ENCODE measurements at regions not wholly inside any gene's neighbourhood (a gene's known extent, or its start where the extent isn't known, plus 50 kb on each side); places are given as distances from the start of the nearest gene placed in this dataset.
A peak's percentile ranks its signal among the peaks of the same experiment; 100 is the strongest.
"Not testable (repeated sequence)": the region's sequence is repeated elsewhere in the genome, so short reads cannot be mapped to it uniquely, and the experiment has no call there.

DNA sequence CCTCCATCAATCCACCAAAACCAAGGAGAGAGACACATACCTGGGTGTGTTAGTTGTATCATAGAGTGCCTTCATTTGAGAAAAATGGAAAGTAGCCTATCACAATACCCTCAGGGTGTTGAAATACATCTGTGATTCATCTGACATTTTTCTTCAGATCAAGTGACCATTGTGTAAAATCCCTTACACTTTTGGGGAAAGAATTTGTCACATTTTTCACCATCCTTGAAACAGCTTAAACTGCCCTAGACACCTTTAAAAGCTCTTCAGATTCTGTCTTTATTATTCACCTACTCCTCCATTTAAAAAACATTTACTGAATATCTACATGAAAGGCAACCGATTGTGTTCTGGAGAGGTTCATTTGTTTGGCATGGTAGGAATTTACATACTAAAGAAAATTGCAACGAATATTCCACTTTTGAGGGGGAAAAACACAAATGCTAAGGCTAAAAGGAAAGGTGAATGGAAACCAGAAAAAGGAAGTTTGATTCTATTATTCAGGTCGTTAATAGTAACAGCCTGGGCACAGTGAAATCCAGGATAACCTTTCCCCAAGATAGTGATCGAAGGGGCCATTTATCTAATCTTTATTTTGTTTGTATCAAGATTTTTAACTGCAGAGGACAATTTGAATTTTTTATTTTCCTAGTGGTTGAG, 70.4 kb upstream of the SAMSN1 start:
- peak overlapping the region; percentile 92 for H3K27ac ChIP-seq (ENCODE audit: low read length)
- peak overlapping the region; percentile 43; the same call in 1 of the 2 replicates for H3K4me3 ChIP-seq (ENCODE audit: low read length)
- no peaks in the 10 kb centered on the region for H3K27me3 ChIP-seq (ENCODE audit: insufficient read depth, low read length)
- H3K36me3 ChIP-seq (ENCODE audit: insufficient read depth, low read depth, low read length), result no peaks in the 10 kb centered on the region; the same call in 1 of the 2 replicates
- peaks cover 14% of the 10 kb centered on the region for H3K9me3 ChIP-seq (ENCODE audit: insufficient read depth, low read depth, low read length)
- peaks cover 57% of the 10 kb centered on the region; the same call in 1 of the 2 replicates for H3K4me1 ChIP-seq (ENCODE audit: insufficient read depth, low read length)
- H3K9ac ChIP-seq (ENCODE audit: low read depth, low read length), result peak overlapping the region; percentile 72

DNA sequence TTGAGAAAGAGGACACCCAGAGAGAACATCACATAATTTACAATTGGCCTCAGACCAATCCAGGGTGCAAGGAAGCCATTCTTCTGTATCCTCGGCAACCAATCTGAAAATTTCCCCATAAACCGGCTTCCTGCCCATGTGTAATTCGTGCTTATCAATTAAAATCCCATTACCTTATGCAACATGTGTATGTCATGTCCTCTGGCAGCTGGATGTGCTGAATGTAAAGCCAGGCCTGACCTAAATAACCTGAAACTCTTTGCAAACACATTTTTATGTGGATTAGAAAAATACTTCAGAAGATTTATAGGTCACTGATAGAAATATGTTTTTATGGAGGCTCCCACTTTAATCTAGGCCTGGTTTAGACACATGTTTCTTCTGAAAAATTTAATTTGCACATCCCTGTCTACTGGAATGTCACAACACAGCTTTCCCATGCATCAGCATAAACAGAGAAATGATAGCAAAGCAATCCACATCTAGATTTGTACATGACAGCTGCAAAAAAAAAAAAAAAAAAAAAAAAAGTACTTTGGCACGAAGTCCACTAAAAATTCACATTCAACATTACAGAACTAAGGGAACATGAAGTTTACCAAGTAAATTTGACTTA, 69.4 kb upstream of the SAMSN1 start:
- peak overlapping the region; percentile 84 for H3K27ac ChIP-seq (ENCODE audit: low read length)
- peak overlapping the region; percentile 3; the same call in 1 of the 2 replicates for H3K4me3 ChIP-seq (ENCODE audit: low read length)

DNA sequence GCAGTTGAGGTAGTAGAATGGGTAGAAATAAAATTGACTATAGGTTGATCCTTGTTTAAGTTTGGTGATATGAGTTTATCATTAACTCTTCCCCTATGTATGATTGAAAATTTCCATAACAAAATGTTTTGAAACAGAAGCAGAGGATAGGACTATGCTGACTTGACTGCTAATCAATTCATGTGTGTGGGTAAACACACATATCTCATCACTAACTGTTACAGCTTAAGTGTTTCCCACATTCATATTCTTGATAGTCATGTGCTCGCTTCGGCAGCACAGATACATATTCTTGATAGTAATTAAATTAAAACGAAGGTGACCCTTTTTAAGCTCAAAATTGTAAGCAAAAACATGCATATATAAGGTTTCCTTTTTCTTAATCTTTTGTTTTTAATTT, 68.2 kb upstream of the SAMSN1 start:
- no peaks in the 10 kb centered on the region for H3K27me3 ChIP-seq (ENCODE audit: insufficient read depth, low read length)
- H3K9ac ChIP-seq (ENCODE audit: low read depth, low read length), result peak overlapping the region; percentile 52; the same call in 1 of the 2 replicates
- H3K4me3 ChIP-seq (ENCODE audit: low read length), result no peak overlapping the region
- H3K27ac ChIP-seq (ENCODE audit: low read length), result peak overlapping the region; percentile 84
- H3K4me1 ChIP-seq (ENCODE audit: insufficient read depth, low read length), result peaks cover 57% of the 10 kb centered on the region; the same call in 1 of the 2 replicates
- peaks cover 6% of the 10 kb centered on the region for H3K9me3 ChIP-seq (ENCODE audit: insufficient read depth, low read depth, low read length)
- H3K36me3 ChIP-seq (ENCODE audit: insufficient read depth, low read depth, low read length), result no peaks in the 10 kb centered on the region

More for the DNA sequence above, 69.4 kb upstream of the SAMSN1 start:
- Histone ChIP-seq H3K4me1 (ENCODE audit: insufficient read depth, low read length) (peaks cover 57% of the 10 kb centered on the region; the same call in 1 of the 2 replicates), H3K9ac (ENCODE audit: low read depth, low read length) (peak overlapping the region; percentile 68), H3K36me3 (ENCODE audit: insufficient read depth, low read depth, low read length) (no peaks in the 10 kb centered on the region), H3K27me3 (ENCODE audit: insufficient read depth, low read length) (no peaks in the 10 kb centered on the region), H3K9me3 (ENCODE audit: insufficient read depth, low read depth, low read length) (peaks cover 9% of the 10 kb centered on the region)

DNA sequence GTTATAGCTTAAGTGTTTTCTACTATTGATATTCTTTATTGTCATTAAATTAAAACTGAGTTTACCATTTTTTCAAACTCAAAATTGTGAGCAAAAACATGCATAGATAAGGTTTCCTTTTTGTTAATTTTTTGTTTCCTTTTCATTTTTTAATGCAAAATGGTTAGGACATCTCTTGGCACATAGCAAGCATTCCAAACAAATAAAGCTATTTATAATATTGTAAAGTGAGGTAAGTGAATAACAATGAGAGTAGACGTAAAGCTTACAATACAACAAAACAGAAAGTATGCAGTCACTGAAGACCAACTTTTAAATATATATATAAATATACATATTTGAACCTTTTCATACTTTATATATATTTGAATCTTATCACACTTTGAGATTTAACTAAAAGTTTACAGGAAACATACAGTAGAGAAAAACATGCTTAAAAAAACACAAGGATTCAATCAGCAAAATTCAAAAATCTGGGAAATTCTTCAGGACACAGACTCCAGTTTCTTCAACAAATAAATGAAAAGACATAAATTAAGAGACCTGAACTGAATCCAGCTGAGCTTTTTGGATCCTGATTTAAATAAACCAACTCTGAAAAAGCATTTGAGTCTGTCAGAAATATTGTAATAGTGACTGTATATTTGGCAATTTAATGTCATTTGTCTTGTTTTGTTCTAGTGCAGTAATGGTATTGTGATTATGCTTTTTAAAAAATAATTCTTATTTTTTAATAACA, 67.5 kb upstream of the SAMSN1 start:
- Histone ChIP-seq H3K9me3 (ENCODE audit: insufficient read depth, low read depth, low read length) (peaks cover 6% of the 10 kb centered on the region), H3K4me3 (ENCODE audit: low read length) (no peak overlapping the region), H3K4me1 (ENCODE audit: insufficient read depth, low read length) (peaks cover 53% of the 10 kb centered on the region; the same call in 1 of the 2 replicates), H3K27ac (ENCODE audit: low read length) (peak overlapping the region; percentile 84), H3K27me3 (ENCODE audit: insufficient read depth, low read length) (no peaks in the 10 kb centered on the region), H3K36me3 (ENCODE audit: insufficient read depth, low read depth, low read length) (no peaks in the 10 kb centered on the region), H3K9ac (ENCODE audit: low read depth, low read length) (peak overlapping the region; percentile 52; the same call in 1 of the 2 replicates)

DNA sequence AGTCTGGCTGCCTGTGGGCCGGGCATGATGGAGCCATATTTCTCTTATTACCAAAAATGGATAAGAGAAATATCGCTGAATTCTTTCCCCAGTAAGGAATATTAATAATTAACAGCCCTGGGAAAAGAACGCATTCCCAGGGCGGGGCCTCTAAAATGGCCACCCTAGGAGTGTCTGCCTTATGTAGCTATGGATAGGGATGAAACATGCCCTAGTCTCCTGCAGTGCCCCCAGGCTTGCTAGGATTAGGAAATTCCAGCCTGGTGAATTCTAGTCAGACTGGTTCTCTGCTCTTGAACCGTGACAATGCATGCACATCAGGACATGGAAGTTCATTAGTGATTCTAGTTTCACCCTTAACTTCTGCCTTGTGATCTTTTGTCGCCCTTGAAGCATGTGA, 64.0 kb upstream of the SAMSN1 start:
- H3K9me3 ChIP-seq (ENCODE audit: insufficient read depth, low read depth, low read length); H3K27ac ChIP-seq (ENCODE audit: low read length); H3K9ac ChIP-seq (ENCODE audit: low read depth, low read length); H3K36me3 ChIP-seq (ENCODE audit: insufficient read depth, low read depth, low read length); H3K27me3 ChIP-seq (ENCODE audit: insufficient read depth, low read length); H3K4me3 ChIP-seq (ENCODE audit: low read length): not testable (repeated sequence)
- peaks cover 31% of the 10 kb centered on the region; the same call in 1 of the 2 replicates for H3K4me1 ChIP-seq (ENCODE audit: insufficient read depth, low read length)

DNA sequence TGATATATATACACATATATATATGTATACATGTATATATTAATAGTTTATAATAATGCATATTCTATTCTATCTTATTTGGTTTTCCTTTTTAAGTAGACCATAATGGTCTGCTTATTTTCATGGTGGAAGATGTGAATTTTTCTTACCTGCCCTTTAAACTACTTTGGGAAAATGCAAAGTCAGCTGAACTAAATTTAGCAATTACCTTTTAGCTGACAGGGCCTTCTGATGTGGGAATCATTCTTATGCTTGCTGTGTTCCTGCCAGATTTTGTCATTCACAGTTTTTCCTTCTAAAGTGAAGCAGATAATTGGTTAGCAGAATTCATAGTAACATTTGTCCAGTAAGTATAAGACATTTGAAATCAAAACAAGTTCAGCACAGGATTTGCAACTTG, 63.2 kb upstream of the SAMSN1 start:
- Histone ChIP-seq H3K27me3 (ENCODE audit: insufficient read depth, low read length) (no peaks in the 10 kb centered on the region), H3K27ac (ENCODE audit: low read length) (no peak overlapping the region), H3K4me3 (ENCODE audit: low read length) (no peak overlapping the region), H3K9me3 (ENCODE audit: insufficient read depth, low read depth, low read length) (peaks cover 6% of the 10 kb centered on the region), H3K4me1 (ENCODE audit: insufficient read depth, low read length) (peaks cover 22% of the 10 kb centered on the region; the same call in 1 of the 2 replicates), H3K9ac (ENCODE audit: low read depth, low read length) (no peak overlapping the region), H3K36me3 (ENCODE audit: insufficient read depth, low read depth, low read length) (no peaks in the 10 kb centered on the region)

DNA sequence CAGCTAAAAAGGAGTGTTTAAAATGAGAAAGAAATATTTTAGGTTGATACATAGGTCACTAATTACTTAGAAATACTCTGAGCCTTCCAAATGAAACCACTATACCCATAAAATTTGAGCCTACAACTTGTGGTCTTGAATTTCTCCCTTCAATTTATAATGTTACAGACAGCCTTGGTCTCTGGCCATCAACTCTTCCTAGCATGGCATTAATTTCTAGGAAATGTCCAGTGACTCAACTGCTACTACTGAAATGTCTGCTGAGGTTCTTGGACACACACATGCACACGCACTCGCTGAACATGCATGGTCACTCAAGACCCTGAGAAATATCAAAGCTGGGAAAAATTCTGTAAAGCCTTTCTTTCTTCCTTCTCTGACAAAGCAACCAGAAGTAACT, 61.1 kb upstream of the SAMSN1 start:
- Histone ChIP-seq H3K9me3 (ENCODE audit: insufficient read depth, low read depth, low read length) (peaks cover 6% of the 10 kb centered on the region), H3K27ac (ENCODE audit: low read length) (no peak overlapping the region), H3K9ac (ENCODE audit: low read depth, low read length) (no peak overlapping the region), H3K4me3 (ENCODE audit: low read length) (no peak overlapping the region), H3K36me3 (ENCODE audit: insufficient read depth, low read depth, low read length) (no peaks in the 10 kb centered on the region), H3K27me3 (ENCODE audit: insufficient read depth, low read length) (no peaks in the 10 kb centered on the region), H3K4me1 (ENCODE audit: insufficient read depth, low read length) (peaks cover 18% of the 10 kb centered on the region; the same call in 1 of the 2 replicates)

DNA sequence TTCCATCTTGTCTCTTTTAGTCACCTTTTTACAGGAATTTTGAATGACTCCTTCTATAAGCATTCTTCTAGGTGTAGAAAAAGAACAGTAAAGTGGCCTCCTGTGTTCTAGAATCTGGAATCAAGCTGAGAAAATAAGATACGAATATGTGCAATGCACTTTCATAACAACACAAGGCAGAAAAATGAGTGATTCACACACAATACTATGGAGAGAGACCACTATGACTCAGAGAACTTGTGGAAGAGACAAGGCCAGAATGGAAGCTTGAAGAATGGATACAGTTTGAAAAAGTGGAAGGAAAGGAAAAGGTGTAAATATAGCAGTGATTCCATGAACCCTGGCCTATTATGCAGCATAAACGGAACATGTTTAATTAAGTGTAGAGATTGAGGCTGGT, 57.1 kb upstream of the SAMSN1 start:
- H3K4me1 ChIP-seq (ENCODE audit: insufficient read depth, low read length), result peaks cover 23% of the 10 kb centered on the region
- H3K36me3 ChIP-seq (ENCODE audit: insufficient read depth, low read depth, low read length), result no peaks in the 10 kb centered on the region
- no peak overlapping the region for H3K27ac ChIP-seq (ENCODE audit: low read length)
- H3K9ac ChIP-seq (ENCODE audit: low read depth, low read length), result no peak overlapping the region
- no peaks in the 10 kb centered on the region; the same call in 1 of the 2 replicates for H3K9me3 ChIP-seq (ENCODE audit: insufficient read depth, low read depth, low read length)
- no peak overlapping the region for H3K4me3 ChIP-seq (ENCODE audit: low read length)
- no peaks in the 10 kb centered on the region for H3K27me3 ChIP-seq (ENCODE audit: insufficient read depth, low read length)

DNA sequence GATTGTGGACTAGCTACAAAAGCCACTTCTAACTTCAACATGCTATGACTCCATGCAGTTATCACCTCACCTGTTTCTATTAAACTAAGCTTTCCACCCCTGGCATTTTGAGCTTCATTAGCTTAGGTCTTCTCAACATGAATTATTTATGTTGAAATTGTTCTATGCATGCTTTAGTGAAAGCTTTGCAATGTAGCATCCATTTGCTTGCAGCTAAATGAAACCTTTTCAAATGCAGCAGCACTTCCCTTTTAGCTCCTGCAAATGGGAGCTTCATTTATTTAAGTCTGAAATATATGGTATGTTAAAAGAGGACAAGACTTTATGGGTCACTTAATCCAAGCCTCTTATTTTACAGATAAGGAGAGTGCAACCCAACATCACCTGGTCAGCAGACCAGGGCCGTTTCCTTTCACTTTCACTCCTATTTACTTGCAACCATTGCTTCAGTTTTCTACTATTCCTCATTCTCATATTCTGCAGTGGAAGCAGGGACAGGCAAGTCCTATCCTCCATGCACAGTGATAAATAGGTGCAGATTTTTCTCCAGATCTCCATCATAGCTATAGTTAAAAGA, 56.4 kb upstream of the SAMSN1 start:
- Histone ChIP-seq H3K4me3 (ENCODE audit: low read length) (no peak overlapping the region; the same call in 1 of the 2 replicates), H3K36me3 (ENCODE audit: insufficient read depth, low read depth, low read length) (no peaks in the 10 kb centered on the region), H3K4me1 (ENCODE audit: insufficient read depth, low read length) (peaks cover 23% of the 10 kb centered on the region), H3K27me3 (ENCODE audit: insufficient read depth, low read length) (no peaks in the 10 kb centered on the region), H3K27ac (ENCODE audit: low read length) (no peak overlapping the region), H3K9ac (ENCODE audit: low read depth, low read length) (no peak overlapping the region), H3K9me3 (ENCODE audit: insufficient read depth, low read depth, low read length) (no peaks in the 10 kb centered on the region; the same call in 1 of the 2 replicates)

DNA sequence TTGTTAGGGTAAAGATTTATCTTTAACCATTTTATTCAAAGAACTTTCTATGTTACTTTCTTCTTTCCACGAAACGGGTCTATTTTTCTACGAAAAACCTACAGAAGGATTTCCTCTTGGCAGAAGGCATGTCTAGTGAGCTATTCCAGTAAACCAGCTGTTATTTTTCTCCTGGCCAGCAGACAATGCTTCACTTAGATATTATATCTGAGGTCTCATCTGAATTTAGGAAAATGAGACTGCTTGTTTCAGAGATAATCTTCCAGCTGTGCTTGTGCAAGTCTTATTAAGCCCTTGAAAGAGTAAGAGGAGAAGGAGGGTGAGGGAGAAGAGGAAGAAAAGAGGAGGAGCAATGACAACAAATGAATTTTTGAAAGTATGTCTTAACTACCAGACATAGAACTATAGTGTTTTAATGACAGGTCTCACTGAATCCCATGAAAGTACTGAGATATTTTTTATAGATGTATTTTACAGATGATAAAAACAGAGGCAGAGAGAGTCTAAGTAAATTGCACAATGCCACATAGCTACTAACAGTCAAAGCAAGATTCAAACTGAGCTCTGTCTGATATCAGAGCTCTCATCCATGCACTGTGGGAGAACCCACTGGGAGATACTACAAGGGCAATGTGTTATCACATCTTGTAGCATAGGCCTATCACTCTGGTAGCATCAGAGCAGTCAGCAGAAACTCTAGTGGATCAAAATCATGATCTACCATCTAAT, 54.6 kb upstream of the SAMSN1 start:
- Histone ChIP-seq H3K9ac (ENCODE audit: low read depth, low read length) (no peak overlapping the region), H3K4me1 (ENCODE audit: insufficient read depth, low read length) (peaks cover 15% of the 10 kb centered on the region), H3K36me3 (ENCODE audit: insufficient read depth, low read depth, low read length) (no peaks in the 10 kb centered on the region), H3K27ac (ENCODE audit: low read length) (no peak overlapping the region), H3K9me3 (ENCODE audit: insufficient read depth, low read depth, low read length) (peaks cover 6% of the 10 kb centered on the region), H3K4me3 (ENCODE audit: low read length) (no peak overlapping the region), H3K27me3 (ENCODE audit: insufficient read depth, low read length) (no peaks in the 10 kb centered on the region)

DNA sequence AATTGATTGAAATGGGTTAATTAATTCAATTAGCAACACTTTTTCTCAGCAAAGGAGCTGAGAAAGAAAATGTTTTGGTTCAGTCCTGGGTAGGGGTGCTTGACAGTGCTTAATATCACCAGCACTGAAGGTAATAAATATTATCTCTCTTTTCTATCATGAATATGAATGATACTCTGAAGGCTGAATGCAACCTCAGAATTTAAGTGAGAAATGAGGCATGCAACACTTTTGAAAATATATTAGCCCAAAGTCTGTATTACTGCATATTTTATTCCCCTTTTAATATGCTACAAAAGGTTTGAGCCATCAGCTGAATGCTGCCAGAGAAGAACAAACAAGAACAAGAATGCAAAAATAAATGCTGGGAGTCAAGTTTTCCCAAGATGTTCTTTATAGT, 52.0 kb upstream of the SAMSN1 start:
- H3K4me3 ChIP-seq (ENCODE audit: low read length), result no peak overlapping the region
- H3K27ac ChIP-seq (ENCODE audit: low read length), result no peak overlapping the region
- H3K9me3 ChIP-seq (ENCODE audit: insufficient read depth, low read depth, low read length), result peaks cover 6% of the 10 kb centered on the region
- H3K4me1 ChIP-seq (ENCODE audit: insufficient read depth, low read length), result peaks cover 12% of the 10 kb centered on the region
- no peak overlapping the region for H3K9ac ChIP-seq (ENCODE audit: low read depth, low read length)
- no peaks in the 10 kb centered on the region for H3K27me3 ChIP-seq (ENCODE audit: insufficient read depth, low read length)
- H3K36me3 ChIP-seq (ENCODE audit: insufficient read depth, low read depth, low read length), result no peaks in the 10 kb centered on the region

Measured in iPS-20b (cell line).